Bronchial epithelial cell (primary cell): ENCODE measurements at regions not wholly inside any gene's neighbourhood (a gene's known extent, or its start where the extent isn't known, plus 50 kb on each side); places are given as distances from the start of the nearest gene placed in this dataset.

ENCODE experiments used
- DNase-seq: peaks from one replicate; pipeline ENCODE4 v3.0.0-alpha.2; 2010; ENCODE audit warnings: low read depth
- FAIRE-seq: peaks from 2 replicates; lab custom pipeline; 2011; peaks lifted over from hg19 to GRCh38; lab: Jason Lieb, UNC
- H3K27me3 ChIP-seq: 2 replicates; pipeline ENCODE4 v1.5.1; 2011; ENCODE audit warnings: low read length; ENCODE audit not compliant: control insufficient read depth, insufficient read depth
- H3K36me3 ChIP-seq: 2 replicates; pipeline ENCODE4 v1.5.1; 2011; ENCODE audit warnings: low read length; ENCODE audit not compliant: control insufficient read depth, insufficient read depth
- H3K4me3 ChIP-seq: 2 replicates; pipeline ENCODE4 v1.5.1; 2011; ENCODE audit warnings: mild to moderate bottlenecking, low read depth, low read length, control low read depth
- TF ChIP-seq, protein P1 (sequence below): IDR thresholded peaks from 2 replicates; pipeline ENCODE4 v1.5.1; 2011; ENCODE audit warnings: mild to moderate bottlenecking, moderate library complexity, low read length, control low read depth, inconsistent platforms; ENCODE audit not compliant: insufficient read depth, severe bottlenecking

DNA sequence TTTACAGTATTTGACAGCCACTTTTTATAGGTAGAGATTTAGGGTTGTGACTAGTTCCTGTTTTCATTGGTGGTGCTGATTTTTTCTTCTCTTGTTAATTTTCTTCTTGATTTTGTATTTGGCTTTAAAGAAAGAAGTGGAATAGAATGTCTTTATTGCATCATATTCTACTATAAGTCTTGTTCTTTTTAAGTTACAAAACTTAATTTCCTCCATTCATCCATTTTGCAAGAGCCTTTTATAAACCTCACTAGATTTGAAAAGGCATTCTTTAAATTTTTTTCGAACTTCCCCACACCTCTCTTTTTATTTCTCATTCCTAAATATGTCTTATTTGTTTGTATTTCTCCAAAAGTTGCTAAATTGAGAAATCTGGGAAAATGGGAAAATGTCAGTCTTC, 1368.6 kb upstream of the ADGRL4 start:
- no peaks in the 10 kb centered on the region for H3K36me3 ChIP-seq
- no peak for FAIRE-seq
- no peaks in the 10 kb centered on the region for H3K27me3 ChIP-seq
- no peak for DNase-seq
- TF ChIP-seq, protein P1, sequence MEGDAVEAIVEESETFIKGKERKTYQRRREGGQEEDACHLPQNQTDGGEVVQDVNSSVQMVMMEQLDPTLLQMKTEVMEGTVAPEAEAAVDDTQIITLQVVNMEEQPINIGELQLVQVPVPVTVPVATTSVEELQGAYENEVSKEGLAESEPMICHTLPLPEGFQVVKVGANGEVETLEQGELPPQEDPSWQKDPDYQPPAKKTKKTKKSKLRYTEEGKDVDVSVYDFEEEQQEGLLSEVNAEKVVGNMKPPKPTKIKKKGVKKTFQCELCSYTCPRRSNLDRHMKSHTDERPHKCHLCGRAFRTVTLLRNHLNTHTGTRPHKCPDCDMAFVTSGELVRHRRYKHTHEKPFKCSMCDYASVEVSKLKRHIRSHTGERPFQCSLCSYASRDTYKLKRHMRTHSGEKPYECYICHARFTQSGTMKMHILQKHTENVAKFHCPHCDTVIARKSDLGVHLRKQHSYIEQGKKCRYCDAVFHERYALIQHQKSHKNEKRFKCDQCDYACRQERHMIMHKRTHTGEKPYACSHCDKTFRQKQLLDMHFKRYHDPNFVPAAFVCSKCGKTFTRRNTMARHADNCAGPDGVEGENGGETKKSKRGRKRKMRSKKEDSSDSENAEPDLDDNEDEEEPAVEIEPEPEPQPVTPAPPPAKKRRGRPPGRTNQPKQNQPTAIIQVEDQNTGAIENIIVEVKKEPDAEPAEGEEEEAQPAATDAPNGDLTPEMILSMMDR = no peak
- H3K4me3 ChIP-seq = no peak overlapping the region

DNA sequence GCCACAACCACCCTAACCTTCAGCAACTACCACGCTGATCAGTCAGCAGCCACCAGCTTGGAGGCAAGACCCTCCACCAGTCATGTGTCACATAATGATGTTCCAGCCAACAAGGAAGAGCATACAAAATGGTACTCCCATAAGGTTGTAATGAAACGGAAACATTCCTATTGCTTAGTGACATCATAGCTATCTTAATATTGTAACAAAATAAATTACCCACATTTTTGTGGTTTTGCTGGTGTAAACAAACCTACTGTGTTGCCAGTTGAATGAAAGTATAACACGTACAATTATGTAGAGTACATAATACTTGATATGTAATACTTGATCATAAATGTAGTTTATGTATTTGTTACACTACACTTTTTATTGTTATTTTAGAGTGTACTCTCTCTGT, 1363.2 kb upstream of the ADGRL4 start:
- FAIRE-seq = no peak
- DNase-seq = no peak
- TF ChIP-seq, protein P1 = no peak
- H3K27me3 ChIP-seq = no peaks in the 10 kb centered on the region
- H3K36me3 ChIP-seq = no peaks in the 10 kb centered on the region
- no peak overlapping the region for H3K4me3 ChIP-seq

DNA sequence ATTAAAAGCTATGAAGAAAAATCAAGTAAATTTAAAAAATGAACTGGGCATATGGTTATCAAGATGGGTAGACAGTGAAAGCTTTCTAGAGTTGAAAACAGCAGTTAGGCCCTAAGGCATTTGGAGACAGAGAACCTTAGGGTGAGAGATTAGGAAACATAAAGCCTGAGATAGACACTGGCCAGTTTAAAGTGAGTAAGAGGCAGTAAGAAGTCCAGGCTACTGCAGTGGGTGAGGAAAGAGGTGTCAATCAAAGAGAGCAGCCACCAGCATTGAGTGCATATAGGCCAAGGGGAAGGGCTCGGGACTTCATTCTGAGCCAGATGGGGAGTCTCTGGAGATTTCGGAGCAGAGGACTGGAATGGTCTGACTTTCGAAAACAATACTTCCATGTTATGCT, 1360.5 kb upstream of the ADGRL4 start:
- Histone ChIP-seq H3K27me3 (no peaks in the 10 kb centered on the region), H3K4me3 (no peak overlapping the region), H3K36me3 (no peaks in the 10 kb centered on the region)
- TF ChIP-seq, protein P1 = no peak
- FAIRE-seq (no peak), DNase-seq (no peak)

DNA sequence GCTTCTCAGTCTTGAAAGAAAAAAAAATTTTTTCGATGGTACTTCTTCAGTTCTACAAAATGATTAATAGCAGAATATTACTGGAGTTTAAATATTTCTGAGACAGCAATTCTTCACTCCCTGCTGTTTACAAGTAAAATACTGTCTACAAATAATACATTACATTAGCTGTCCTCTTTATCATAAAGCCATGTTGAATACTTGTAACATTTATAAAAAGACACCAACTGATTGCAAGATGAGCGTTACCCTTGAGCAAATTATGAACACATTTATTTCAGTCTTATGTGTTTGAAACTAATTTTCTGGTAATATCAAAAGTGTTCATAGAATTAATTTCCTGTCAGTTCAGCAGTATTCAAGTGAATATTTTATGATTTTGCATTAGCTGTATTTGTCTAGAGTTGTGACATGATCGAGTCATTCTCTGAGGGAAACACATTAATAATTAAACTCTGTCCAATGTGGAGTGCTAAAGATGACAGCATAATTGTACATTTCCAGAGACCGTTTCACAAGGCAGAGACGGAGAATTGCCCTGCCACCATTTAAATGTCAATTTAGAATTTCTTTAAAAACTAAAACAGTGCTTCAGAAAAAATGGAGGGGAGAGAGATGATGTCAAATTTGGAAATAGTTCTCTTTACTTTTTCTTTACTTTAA, 1359.0 kb upstream of the ADGRL4 start:
- FAIRE-seq = no peak
- H3K27me3 ChIP-seq = no peaks in the 10 kb centered on the region
- no peaks in the 10 kb centered on the region for H3K36me3 ChIP-seq
- no peak for DNase-seq
- H3K4me3 ChIP-seq = no peak overlapping the region
- TF ChIP-seq, protein P1 = no peak

DNA sequence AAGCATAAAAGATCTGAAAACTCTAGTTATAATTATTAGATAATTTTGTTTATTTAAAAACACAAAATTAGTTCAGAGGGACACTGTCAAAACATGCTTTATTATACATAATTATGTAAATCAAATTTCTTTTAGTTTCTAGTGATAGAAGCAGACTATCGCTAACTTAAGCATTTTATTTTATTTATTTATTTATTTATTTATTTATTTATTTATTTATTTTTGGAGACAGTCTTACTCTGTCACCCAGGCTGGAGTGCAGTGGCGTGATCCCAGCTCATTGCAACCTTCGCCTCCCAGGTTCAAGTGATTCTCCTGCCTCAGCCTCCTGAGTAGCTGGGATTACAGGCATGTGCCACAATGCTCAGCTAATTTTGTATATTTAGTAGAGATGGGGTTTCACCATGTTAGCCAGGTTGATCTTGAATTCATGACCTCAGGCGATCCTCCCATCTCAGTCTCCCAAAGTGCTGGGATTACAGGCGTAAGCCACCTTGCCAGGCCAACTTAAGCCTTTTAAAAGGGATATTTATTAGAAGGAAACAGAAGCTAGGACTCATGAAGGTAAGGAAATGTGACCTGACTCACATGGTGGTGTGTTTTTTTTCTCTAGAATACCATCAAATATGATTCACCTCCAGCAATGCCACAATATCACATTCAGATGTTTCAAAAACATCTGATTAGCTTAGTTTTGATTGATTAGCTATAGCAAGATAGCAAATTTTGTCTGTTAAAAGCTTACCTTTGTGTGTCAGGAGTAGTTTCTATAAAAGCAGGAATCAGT, 1357.4 kb upstream of the ADGRL4 start:
- H3K36me3 ChIP-seq = no peaks in the 10 kb centered on the region
- peak; percentile 57 for DNase-seq
- H3K4me3 ChIP-seq = no peak overlapping the region
- FAIRE-seq = no peak
- H3K27me3 ChIP-seq = no peaks in the 10 kb centered on the region
- TF ChIP-seq, protein P1 = no peak

DNA sequence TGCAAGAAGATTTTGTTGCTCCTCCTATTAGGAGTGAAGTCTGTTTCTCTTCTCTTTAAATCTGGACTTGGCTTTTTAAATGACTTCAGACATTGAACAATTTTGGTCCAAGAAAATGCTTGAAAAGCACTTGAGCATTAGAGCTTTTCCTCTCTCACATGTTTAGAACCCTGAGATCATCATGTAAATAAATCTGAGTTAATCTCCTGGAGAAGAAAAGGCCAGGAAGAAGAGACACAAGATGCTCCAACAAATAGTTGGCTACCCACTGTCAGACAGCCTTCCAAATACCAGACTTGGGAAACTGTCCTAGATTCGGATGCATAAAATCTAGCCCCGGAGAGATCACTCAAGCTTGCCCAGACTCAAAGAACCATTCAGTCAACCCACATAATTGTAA, 1353.1 kb upstream of the ADGRL4 start:
- H3K4me3 ChIP-seq = no peak overlapping the region
- TF ChIP-seq, protein P1 = no peak
- no peak for DNase-seq
- no peaks in the 10 kb centered on the region for H3K27me3 ChIP-seq
- FAIRE-seq = no peak
- H3K36me3 ChIP-seq = no peaks in the 10 kb centered on the region
